HG02610 (cell line): ENCODE measurements at regions not wholly inside any gene's neighbourhood (a gene's known extent, or its start where the extent isn't known, plus 50 kb on each side); places are given as distances from the start of the nearest gene placed in this dataset.

Source experiments
- ATAC-seq: cut with Tn5 transposase; IDR thresholded peaks from one replicate; pipeline ENCODE4 v1.9.1; 2021; ENCODE audit warnings: mild to moderate bottlenecking, moderate library complexity; ENCODE audit not compliant: unreplicated experiment

- no peak for ATAC-seq
Observed at GRCh38 chr1:70874818-70875217, 172.8 kb downstream of the PTGER3 start.

GRCh38 chr1:70877343-70877742 is 170.3 kb downstream of the PTGER3 start:
- ATAC-seq: no peak

- ATAC-seq: no peak
Observed at GRCh38 chr1:70887936-70888335, 159.7 kb downstream of the PTGER3 start.

- no peak for ATAC-seq
Observed at GRCh38 chr1:70888722-70889121, 158.9 kb downstream of the PTGER3 start.

GRCh38 chr1:70890408-70890807 is 157.2 kb downstream of the PTGER3 start:
- ATAC-seq: no peak

- ATAC-seq: no peak
Observed at GRCh38 chr1:70891051-70891843, 156.4 kb downstream of the PTGER3 start.

GRCh38 chr1:70892140-70892539 is 155.5 kb downstream of the PTGER3 start:
- no peak for ATAC-seq

- ATAC-seq: no peak
Observed at GRCh38 chr1:70892930-70893329, 154.7 kb downstream of the PTGER3 start.

- ATAC-seq: no peak
Observed at GRCh38 chr1:70893381-70893780, 154.2 kb downstream of the PTGER3 start.

GRCh38 chr1:70895531-70895930 is 152.1 kb downstream of the PTGER3 start:
- ATAC-seq: no peak

- no peak for ATAC-seq
Observed at GRCh38 chr1:70896224-70896623, 151.4 kb downstream of the PTGER3 start.

- no peak for ATAC-seq
Observed at GRCh38 chr1:70897273-70897672, 150.3 kb downstream of the PTGER3 start.

GRCh38 chr1:70899735-70900134 is 147.9 kb downstream of the PTGER3 start:
- no peak for ATAC-seq

GRCh38 chr1:70902211-70902610 is 145.4 kb downstream of the PTGER3 start:
- no peak for ATAC-seq

- ATAC-seq: no peak
Observed at GRCh38 chr1:70906800-70907199, 140.8 kb downstream of the PTGER3 start.

- no peak for ATAC-seq
Observed at GRCh38 chr1:70907563-70908310, 139.9 kb downstream of the PTGER3 start.

GRCh38 chr1:70909262-70909822 is 138.3 kb downstream of the PTGER3 start:
- no peak for ATAC-seq

- ATAC-seq: peak; percentile 93
Observed at GRCh38 chr1:70910013-70910412, 137.6 kb downstream of the PTGER3 start.

- no peak for ATAC-seq
Observed at GRCh38 chr1:70911861-70912260, 135.8 kb downstream of the PTGER3 start.

- no peak for ATAC-seq
Observed at GRCh38 chr1:70914224-70914623, 133.4 kb downstream of the PTGER3 start.

- ATAC-seq: no peak
Observed at GRCh38 chr1:70915258-70916033, 132.2 kb downstream of the PTGER3 start.
